Activated CD8-positive, alpha-beta memory T cell treated with anti-CD3 and anti-CD28 coated beads for 36 hours (primary cell): ENCODE measurements at regions not wholly inside any gene's neighbourhood (a gene's known extent, or its start where the extent isn't known, plus 50 kb on each side); places are given as distances from the start of the nearest gene placed in this dataset.
"Not testable (repeated sequence)": the region's sequence is repeated elsewhere in the genome, so short reads cannot be mapped to it uniquely, and the experiment has no call there.

Experiments
- CTCF ChIA-PET: fragments of 350-600 bp; sonication (Branson Sonifier 250); formaldehyde crosslinking; loops from one replicate; lab custom pipeline; 2021; ENCODE audit warnings: antibody characterized with exemption; lab: Charles Lee
- POLR2A ChIA-PET: fragments of 350-600 bp; sonication (Branson Sonifier 250); formaldehyde crosslinking; loops from one replicate; lab custom pipeline; 2021; ENCODE audit warnings: antibody characterized with exemption; lab: Charles Lee

- CTCF ChIA-PET = no interaction called here
- POLR2A ChIA-PET = no interaction called here
Observed at GRCh38 chr1:221511797-221512196, 230.1 kb downstream of the DUSP10 start.

GRCh38 chr1:221514806-221515205 lies 227.1 kb downstream of the DUSP10 start:
- ChIA-PET CTCF (no interaction called here), POLR2A (no interaction called here)

- POLR2A ChIA-PET = no interaction called here
- CTCF ChIA-PET = no interaction called here
Observed at GRCh38 chr1:221515496-221515895, 226.4 kb downstream of the DUSP10 start.

- ChIA-PET POLR2A (no interaction called here), CTCF (no interaction called here)
Observed at GRCh38 chr1:221517961-221518360, 223.9 kb downstream of the DUSP10 start.

- ChIA-PET POLR2A (no interaction called here), CTCF (no interaction called here)
Observed at GRCh38 chr1:221520250-221520649, 221.6 kb downstream of the DUSP10 start.

GRCh38 chr1:221521686-221522085 lies 220.2 kb downstream of the DUSP10 start:
- ChIA-PET CTCF (no interaction called here), POLR2A (no interaction called here)

- POLR2A ChIA-PET = interaction anchor here (0.7 kb wide), 1 partner anchor 470 kb away, joined by 3 read pairs; no protein-coding TSS in a partner anchor
- CTCF ChIA-PET = no interaction called here
Observed at GRCh38 chr1:221522529-221522940, 219.4 kb downstream of the DUSP10 start.

DNA sequence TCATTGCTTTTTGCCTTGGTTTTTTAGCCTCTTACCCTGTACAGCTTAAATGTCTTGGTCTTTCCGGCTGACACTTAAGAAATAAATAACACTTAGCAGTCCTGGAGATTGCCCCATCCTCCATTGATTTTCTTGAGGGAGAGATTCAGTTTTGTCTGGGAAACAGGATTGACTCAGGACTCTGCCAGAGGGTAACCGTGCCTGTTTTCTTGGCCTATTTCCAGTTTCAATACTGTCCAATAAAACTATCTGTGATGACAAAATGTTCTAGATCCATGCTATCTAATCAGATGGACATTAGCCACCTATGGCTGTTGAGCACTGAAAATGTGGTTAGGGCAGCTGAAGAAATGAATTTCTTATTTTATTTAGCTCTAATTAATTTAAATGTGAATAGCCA lies 216.1 kb downstream of the DUSP10 start:
- ChIA-PET POLR2A (no interaction called here), CTCF (no interaction called here)

DNA sequence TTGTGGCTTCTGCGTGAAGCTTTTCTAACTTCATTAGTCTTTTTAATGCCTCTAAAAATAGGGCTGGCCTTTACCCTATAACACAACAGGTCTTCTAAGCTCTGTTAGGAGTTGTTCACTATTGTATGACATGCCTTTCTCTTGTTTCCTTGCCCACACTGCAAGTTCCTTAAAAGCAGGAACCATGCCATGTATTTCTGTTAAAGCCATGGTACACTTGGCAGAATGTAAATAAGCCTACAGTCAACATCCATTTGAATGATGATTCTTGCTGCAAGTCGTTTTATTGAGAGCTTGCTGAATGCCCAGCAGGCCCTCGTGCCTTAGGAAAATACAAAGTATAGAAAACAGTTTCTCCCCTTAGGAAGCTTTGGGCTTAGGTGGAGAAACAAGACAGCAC lies 214.6 kb downstream of the DUSP10 start:
- POLR2A ChIA-PET = no interaction called here
- CTCF ChIA-PET = no interaction called here

DNA sequence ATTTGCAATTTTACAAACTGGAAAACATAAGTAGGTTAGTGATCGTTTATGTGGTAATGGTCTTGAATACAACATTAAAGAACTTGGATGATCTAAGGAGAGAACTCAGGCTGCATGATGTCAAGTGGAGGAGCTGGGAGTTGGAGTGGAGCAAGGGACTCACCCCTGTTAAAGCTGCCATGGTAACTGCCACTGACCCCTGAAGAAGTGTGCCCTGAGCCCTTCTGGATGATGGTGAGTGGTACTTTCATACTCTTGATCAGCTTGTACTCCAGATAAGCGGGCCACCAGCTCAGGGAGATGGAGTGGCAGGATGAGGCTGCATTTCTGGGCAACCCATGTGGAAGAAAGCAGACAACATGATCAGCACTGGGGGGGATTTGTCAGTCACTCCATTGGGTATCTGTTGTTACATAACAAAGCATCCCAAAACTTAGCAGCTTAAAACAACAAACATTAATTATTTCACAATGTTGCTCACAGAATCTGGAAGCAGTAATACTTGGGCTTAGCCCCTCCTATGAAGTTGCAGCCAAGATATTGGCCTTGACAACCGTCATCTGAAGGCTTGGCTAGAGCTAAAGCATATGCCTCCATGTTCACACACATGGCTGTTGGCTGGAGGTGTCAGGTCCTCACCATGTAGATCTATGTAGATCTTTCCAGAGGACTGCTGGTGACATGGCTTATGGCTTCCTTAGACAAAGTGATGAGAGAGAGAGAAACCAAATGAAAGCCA lies 213.8 kb downstream of the DUSP10 start:
- CTCF ChIA-PET = no interaction called here
- POLR2A ChIA-PET = no interaction called here

DNA sequence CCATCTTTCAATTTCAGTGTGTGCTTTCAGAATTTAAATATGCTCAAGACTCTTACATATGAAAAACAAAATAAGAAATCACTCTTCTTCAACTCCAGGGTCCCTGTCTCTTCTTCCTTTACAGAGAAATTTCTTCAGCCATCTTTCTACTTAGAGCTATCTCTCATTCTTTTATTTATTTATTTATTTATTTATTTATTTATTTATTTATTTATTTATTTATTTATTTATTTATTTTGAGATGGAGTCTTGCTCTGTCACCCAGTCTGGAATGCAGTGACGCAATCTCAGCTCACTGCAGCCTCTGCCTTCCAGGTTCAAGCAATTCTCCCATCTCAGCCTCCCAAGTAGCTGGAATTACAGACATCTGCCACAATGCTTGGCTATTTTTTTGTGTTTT lies 211.7 kb downstream of the DUSP10 start:
- POLR2A ChIA-PET, CTCF ChIA-PET: not testable (repeated sequence)

- CTCF ChIA-PET = no interaction called here
- POLR2A ChIA-PET = no interaction called here
Observed at GRCh38 chr1:221530791-221531190, 211.1 kb downstream of the DUSP10 start.

GRCh38 chr1:221532071-221532773 lies 209.7 kb downstream of the DUSP10 start:
- CTCF ChIA-PET = no interaction called here

GRCh38 chr1:221541296-221541695 lies 200.6 kb downstream of the DUSP10 start:
- ChIA-PET CTCF (no interaction called here), POLR2A (no interaction called here)

More at GRCh38 chr1:221532071-221532773, 209.7 kb downstream of the DUSP10 start:
- POLR2A ChIA-PET = no interaction called here

- ChIA-PET CTCF (interaction anchor here (1.4 kb wide), 1 partner anchor 10 kb away, joined by 3 read pairs; no protein-coding TSS in a partner anchor), POLR2A (no interaction called here)
Observed at GRCh38 chr1:221543529-221544120, 198.3 kb downstream of the DUSP10 start.

DNA sequence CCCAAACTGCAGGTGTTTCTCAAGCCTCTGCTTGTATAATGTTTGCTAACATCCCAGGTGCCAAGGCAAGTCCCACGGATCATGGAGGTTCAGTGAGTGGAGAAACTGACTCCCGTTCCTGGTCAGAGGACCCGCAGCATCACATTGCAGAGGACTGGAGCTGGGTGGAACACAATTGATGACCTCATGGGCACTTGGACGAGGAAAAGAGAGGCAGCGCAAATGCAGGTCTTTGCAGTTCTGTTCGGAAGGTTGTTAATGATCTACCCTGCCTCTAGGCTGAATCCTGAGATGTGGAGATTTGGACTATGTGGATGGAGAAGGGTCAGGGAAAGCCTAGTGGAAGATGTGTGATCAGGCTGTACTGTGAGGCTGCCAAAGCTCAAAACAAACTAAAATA lies 192.9 kb downstream of the DUSP10 start:
- POLR2A ChIA-PET = no interaction called here
- CTCF ChIA-PET = no interaction called here

- ChIA-PET POLR2A (no interaction called here), CTCF (no interaction called here)
Observed at GRCh38 chr1:221549815-221550214, 192.1 kb downstream of the DUSP10 start.

- CTCF ChIA-PET, POLR2A ChIA-PET: not testable (repeated sequence)
Observed at GRCh38 chr1:221552792-221553191, 189.1 kb downstream of the DUSP10 start.

DNA sequence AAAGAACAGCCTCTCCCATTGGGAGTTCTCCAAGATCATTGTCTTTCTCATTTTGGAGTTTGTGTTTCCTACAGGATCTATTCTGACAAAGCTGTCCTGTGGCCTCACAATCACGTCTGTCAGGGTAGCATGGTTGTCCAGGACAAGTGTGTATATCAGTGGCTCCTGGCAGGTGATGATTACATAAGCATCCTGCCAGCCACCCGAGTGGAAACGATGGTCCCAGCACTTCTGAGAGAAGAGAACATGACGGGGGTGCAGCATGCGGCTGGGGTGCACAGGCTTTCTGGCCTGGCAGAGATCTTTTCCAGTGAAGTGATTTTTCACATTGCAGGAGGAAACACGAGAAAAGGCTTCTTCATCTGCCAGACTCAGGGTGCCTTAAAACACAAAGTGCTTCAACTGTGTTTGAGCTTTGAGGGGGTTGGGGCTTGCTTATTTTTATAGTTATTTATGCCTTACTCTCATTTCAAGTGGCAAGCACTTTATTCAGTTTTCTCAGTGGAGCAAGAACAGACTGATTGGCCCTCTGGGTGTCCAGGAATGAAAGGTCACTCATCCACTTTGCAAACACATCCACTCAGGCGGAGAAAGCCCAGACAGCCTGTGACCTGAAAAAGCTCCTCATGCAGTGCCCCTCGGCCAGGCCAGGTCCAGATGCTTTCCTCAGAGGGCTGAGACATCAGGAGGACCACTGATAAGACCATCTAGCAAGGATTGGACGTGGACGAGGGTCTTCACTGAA lies 186.0 kb downstream of the DUSP10 start:
- ChIA-PET CTCF (interaction anchor here (0.5 kb wide), 1 partner anchor 575 kb away, joined by 4 read pairs; no protein-coding TSS in a partner anchor), POLR2A (no interaction called here)

GRCh38 chr1:221556435-221556834 lies 185.5 kb downstream of the DUSP10 start:
- POLR2A ChIA-PET = no interaction called here
- CTCF ChIA-PET = interaction anchor here (0.5 kb wide), 1 partner anchor 576 kb away, joined by 4 read pairs; no protein-coding TSS in a partner anchor
